CD4-positive, alpha-beta T cell treated with Interleukin-12 subunit alpha and Interleukin-12 subunit beta, for 1 hour (primary cell): ENCODE measurements at regions not wholly inside any gene's neighbourhood (a gene's known extent, or its start where the extent isn't known, plus 50 kb on each side); places are given as distances from the start of the nearest gene placed in this dataset.

ENCODE experiments used
- DNase-seq: peaks from one replicate; pipeline ENCODE4 v3.0.0-alpha.2; 2020

- no peak for DNase-seq
These were observed 139.2 kb downstream of the LINC00632 start for GRCh38 chrX:140848800-140849199.

GRCh38 chrX:140860718-140861117 lies 141.7 kb upstream of the SPANXB1 start:
- DNase-seq = no peak

GRCh38 chrX:140866446-140866845 lies 135.9 kb upstream of the SPANXB1 start:
- no peak for DNase-seq

GRCh38 chrX:140912606-140913005 lies 89.8 kb upstream of the SPANXB1 start:
- DNase-seq = no peak

- DNase-seq = no peak
These were observed 88.4 kb upstream of the SPANXB1 start for GRCh38 chrX:140913802-140914501.

GRCh38 chrX:140916872-140917271 lies 85.5 kb upstream of the SPANXB1 start:
- no peak for DNase-seq

GRCh38 chrX:140917354-140918115 lies 84.9 kb upstream of the SPANXB1 start:
- DNase-seq = no peak

GRCh38 chrX:140918398-140919038 lies 83.9 kb upstream of the SPANXB1 start:
- peak; percentile 62 for DNase-seq

GRCh38 chrX:140920416-140920815 lies 82.0 kb upstream of the SPANXB1 start:
- DNase-seq = no peak

GRCh38 chrX:140923118-140923517 lies 79.3 kb upstream of the SPANXB1 start:
- no peak for DNase-seq

- DNase-seq = no peak
These were observed 73.7 kb upstream of the SPANXB1 start for GRCh38 chrX:140928739-140929138.

GRCh38 chrX:140933016-140933415 lies 69.4 kb upstream of the SPANXB1 start:
- DNase-seq = no peak

GRCh38 chrX:140933874-140934655 lies 68.3 kb upstream of the SPANXB1 start:
- no peak for DNase-seq

- DNase-seq = no peak
These were observed 58.9 kb upstream of the SPANXB1 start for GRCh38 chrX:140943513-140943912.

GRCh38 chrX:140944710-140945109 lies 57.7 kb upstream of the SPANXB1 start:
- no peak for DNase-seq

GRCh38 chrX:140948827-140949226 lies 53.6 kb upstream of the SPANXB1 start:
- no peak for DNase-seq

GRCh38 chrX:140949233-140949632 lies 53.2 kb upstream of the SPANXB1 start:
- DNase-seq = no peak
